GM12878 (cell line): ENCODE measurements at regions not wholly inside any gene's neighbourhood (a gene's known extent, or its start where the extent isn't known, plus 50 kb on each side); places are given as distances from the start of the nearest gene placed in this dataset.

ENCODE experiments used
- ATAC-seq: fragments of 200-7000 bp; cut with Tn5 transposase; 3 replicates; pipeline ENCODE4 v1.9.1; 2020; ENCODE audit warnings: mild to moderate bottlenecking, moderate library complexity
- BruUV-seq: library from RNA; stranded (reverse); fragments of 400-500 nt; replicated peaks from 2 replicates; lab custom pipeline; 2021; lab: Mats Ljungman, UMichigan
- CTCF ChIA-PET: fragments of 300-600 bp; sonication (Branson Sonifier 250); formaldehyde crosslinking; extraction: SDS; loops from one replicate; lab custom pipeline; 2021; ENCODE audit warnings: inconsistent platforms; lab: Yijun Ruan, JAX
- POLR2A ChIA-PET: fragments of 350-600 bp; formaldehyde crosslinking; extraction: SDS; loops from one replicate; lab custom pipeline; 2021; ENCODE audit warnings: inconsistent platforms; lab: Charles Lee
- RAD21 ChIA-PET: fragments of 300-600 bp; sonication (Branson Sonifier 250); formaldehyde crosslinking; loops from one replicate; lab custom pipeline; 2023; ENCODE audit warnings: antibody characterized with exemption; ENCODE audit not compliant: unreplicated experiment; lab: Charles Lee
- SMC1A ChIA-PET: fragments of 300-600 bp; sonication (Branson Sonifier 250); formaldehyde crosslinking; loops from one replicate; lab custom pipeline; 2023; ENCODE audit not compliant: unreplicated experiment, uncharacterized antibody; lab: Charles Lee
- DNase-seq: peaks from one replicate; pipeline ENCODE4 v3.0.0-alpha.2; 2011; ENCODE audit warnings: low read depth, low spot score
- FAIRE-seq: peaks from 3 replicates; lab custom pipeline; 2011; peaks lifted over from hg19 to GRCh38; lab: Jason Lieb, UNC
- H2AFZ ChIP-seq: 2 replicates; pipeline ENCODE4 v1.6.0; 2011; ENCODE audit warnings: low read depth, low read length, control low read depth; ENCODE audit not compliant: control insufficient read depth
- H3K27ac ChIP-seq: 2 replicates; pipeline ENCODE4 v1.5.1; 2011; ENCODE audit warnings: control low read depth; ENCODE audit not compliant: control insufficient read depth, insufficient read depth
- H3K27me3 ChIP-seq, 2 experiments: replicated peaks in 1 of 2; 2 replicates each; pipeline versions ENCODE4 v1.6.0 to v1.6.1; 2011; ENCODE audit warnings: low read length in 1 of 2; ENCODE audit not compliant: control insufficient read depth in 2 of 2, insufficient read depth in 2 of 2
- H3K36me3 ChIP-seq, 2 experiments: 2 replicates each; pipeline ENCODE4 v1.5.1; 2011; ENCODE audit warnings: low read length in 1 of 2; ENCODE audit not compliant: control insufficient read depth in 2 of 2, insufficient read depth in 2 of 2
- H3K4me1 ChIP-seq: 2 replicates; pipeline ENCODE4 v1.6.1; 2011; ENCODE audit warnings: mild to moderate bottlenecking, low read length, moderate library complexity, mixed read lengths; ENCODE audit not compliant: control insufficient read depth, insufficient read depth
- H3K4me2 ChIP-seq: 2 replicates; pipeline ENCODE4 v1.6.0; 2011; ENCODE audit warnings: control low read depth; ENCODE audit not compliant: control insufficient read depth, insufficient read depth
- H3K4me3 ChIP-seq: fragments of 200-600 bp; sonication (generic); 2 replicates; pipeline ENCODE4 v1.5.1; 2016
- H3K79me2 ChIP-seq: 2 replicates; pipeline ENCODE4 v1.6.0; 2011; ENCODE audit warnings: low read length; ENCODE audit not compliant: control insufficient read depth, insufficient read depth
- H3K9ac ChIP-seq: 2 replicates; pipeline ENCODE4 v1.8.0; 2011; ENCODE audit warnings: low read length, control low read depth, mixed read lengths; ENCODE audit not compliant: control insufficient read depth, insufficient read depth
- H3K9me3 ChIP-seq: replicated peaks from 3 replicates; pipeline ENCODE4 v1.5.1; 2011; ENCODE audit warnings: mild to moderate bottlenecking, low read length; ENCODE audit not compliant: control insufficient read depth, insufficient read depth
- H4K20me1 ChIP-seq: 2 replicates; pipeline ENCODE4 v1.6.0; 2011; ENCODE audit not compliant: control insufficient read depth, insufficient read depth
- BHLHE40 ChIP-seq, 2 experiments: fragments of 450-650 bp in 1 of 2; IDR thresholded peaks; 2 replicates each; pipeline ENCODE4 v1.6.1; 2011 to 2017; ENCODE audit warnings: low read depth in 2 of 2, borderline replicate concordance in 1 of 2, improper control_type of control experiment in 1 of 2, low read length in 1 of 2, mild to moderate bottlenecking in 1 of 2
- CBX3 ChIP-seq: fragments of 200-600 bp; sonication (generic); IDR thresholded peaks from 2 replicates; pipeline ENCODE4 v1.6.1; 2016; ENCODE audit warnings: low read depth, borderline replicate concordance
- CREM ChIP-seq: IDR thresholded peaks from 2 replicates; pipeline ENCODE4 v1.6.1; 2014; ENCODE audit warnings: antibody characterized with exemption, low read depth
- EP300 ChIP-seq, 2 experiments: fragments of 150-350 bp in 1 of 2; IDR thresholded peaks; 2 replicates each; pipeline ENCODE4 v1.6.1; 2011 to 2012; ENCODE audit warnings: low read depth in 2 of 2, low read length in 2 of 2, borderline replicate concordance in 1 of 2, improper control_type of control experiment in 1 of 2, inconsistent platforms in 1 of 2; ENCODE audit not compliant: control insufficient read depth in 1 of 2
- RAD51 ChIP-seq: fragments of 450-650 bp; IDR thresholded peaks from 2 replicates; pipeline ENCODE4 v1.6.1; 2016; ENCODE audit warnings: moderate library complexity, mild to moderate bottlenecking, inconsistent platforms
- SPI1 ChIP-seq: IDR thresholded peaks from 2 replicates; pipeline ENCODE4 v1.6.1; 2011; ENCODE audit warnings: low read depth, mild to moderate bottlenecking, low read length, moderate library complexity, borderline replicate concordance; ENCODE audit not compliant: insufficient read depth
- SREBF2 ChIP-seq: IDR thresholded peaks from 2 replicates; pipeline ENCODE4 v1.6.1; 2012; ENCODE audit warnings: mild to moderate bottlenecking, low read length
- STAT3 ChIP-seq: IDR thresholded peaks from 2 replicates; pipeline ENCODE4 v1.6.1; 2011; ENCODE audit warnings: low read depth, low read length, improper control_type of control experiment
- WGBS: methylation state at CpG from one replicate; pipeline ENCODE4 v1.1.6; 2016; ENCODE audit warnings: low lambda C conversion rate; ENCODE audit not compliant: insufficient replicate concordance, insufficient coverage; ENCODE audit errors: missing lambda C conversion rate; 5-methylcytosine and 5-hydroxymethylcytosine counted together
- in situ Hi-C: fragments of 300-500 bp; cut with MboI; formaldehyde crosslinking; loops from 9 replicates; pipeline ENCODE4 v1.14.3; 2018; ENCODE audit warnings: mixed read lengths
- intact Hi-C: fragments of 100-400 bp; cut with micrococcal nuclease; formaldehyde crosslinking; loops from one replicate; pipeline ENCODE4 v1.14.2; 2022; ENCODE audit not compliant: unreplicated experiment

DNA sequence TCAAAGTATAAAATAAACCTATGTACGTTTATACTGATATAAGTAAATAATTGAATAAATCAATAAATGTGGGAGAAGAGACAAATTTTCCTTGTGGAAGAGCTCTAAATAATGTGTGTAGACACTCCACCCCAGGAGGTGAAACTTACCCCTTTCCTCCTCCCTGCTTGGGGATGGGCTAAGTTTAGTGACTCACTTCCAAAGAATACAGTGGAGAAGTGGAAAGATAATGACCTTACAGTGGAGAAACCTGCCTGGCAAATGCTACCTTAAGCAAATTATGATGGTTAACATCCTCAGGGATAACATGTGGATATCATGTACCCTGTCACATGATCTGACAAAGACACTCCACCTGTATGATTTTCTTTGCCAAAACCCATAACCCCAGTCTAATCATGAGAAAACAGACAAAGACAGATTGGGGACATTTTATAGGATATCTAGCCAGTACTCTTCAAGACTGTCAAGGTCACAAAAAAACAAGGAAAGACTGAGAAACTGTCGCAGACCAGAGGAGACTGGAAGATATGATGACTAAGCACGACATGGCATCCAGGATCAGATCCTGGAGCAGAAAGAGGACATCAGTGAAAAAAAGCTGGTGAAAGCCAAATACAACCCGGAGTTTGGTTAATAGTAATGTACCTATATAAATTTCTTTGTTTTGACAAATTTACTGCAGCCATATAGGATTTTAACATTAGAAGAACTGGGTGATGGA is 195.5 kb upstream of the PRDM1 start:
- Histone ChIP-seq H3K9ac (no peak overlapping the region), H3K79me2 (no peaks in the 10 kb centered on the region), H4K20me1 (no peaks in the 10 kb centered on the region)
- RAD21 ChIA-PET: no interaction called here
- intact Hi-C loops: loop anchor here (5.0 to 10.0 kb wide), 3 partner anchors 148 to 406 kb away; partner anchors contain the start of gene PRDM1
- TF ChIP-seq CREM (no peak), RAD51 (no peak), SPI1 (no peak), EP300 (IDR thresholded peaks at IDR 0.05; ENCODE audit: borderline replicate concordance in 1 of 2, control insufficient read depth in 1 of 2, low read depth in 2 of 2, low read length in 2 of 2) (no peak), BHLHE40 (IDR thresholded peaks at IDR 0.05; ENCODE audit: borderline replicate concordance in 1 of 2, low read depth in 2 of 2, low read length in 1 of 2) (no peak), CBX3 (no peak), SREBF2 (no peak), STAT3 (no peak)
- TF ChIP-seq, all 136 proteins: peak for 0
- Histone ChIP-seq H3K27ac (no peak overlapping the region), H3K9me3 (no peaks in the 10 kb centered on the region), H2AFZ (no peak overlapping the region), H3K4me1 (peaks cover 12% of the 10 kb centered on the region), H3K27me3 (no peaks in the 10 kb centered on the region; a peak in 1 of 4 replicates), H3K36me3 (no peaks in the 10 kb centered on the region), H3K4me2 (no peak overlapping the region), H3K4me3 (no peak overlapping the region)
- POLR2A ChIA-PET: no interaction called here
- 15% methylated on average over 4 of the region's 4 CpGs for WGBS
- SMC1A ChIA-PET: interaction anchor here (0.6 to 1.5 kb wide), 3 partner anchors 9 to 244 kb away, joined by 3 to 4 read pairs (median 3); no protein-coding TSS in a partner anchor
- ATAC-seq (no peak), DNase-seq (no peak), FAIRE-seq (no peak)
- BruUV-seq: no TSS peak
- CTCF ChIA-PET: interaction anchor here (0.7 to 1.0 kb wide), 4 partner anchors 11 to 459 kb away, joined by 3 to 5 read pairs (median 4); no protein-coding TSS in a partner anchor
- in situ Hi-C loops: no loop called here
